ENCODE measurements at regions not wholly inside any gene's neighbourhood (a gene's known extent, or its start where the extent isn't known, plus 50 kb on each side); places are given as distances from the start of the nearest gene placed in this dataset.

GRCh38 chr3:154852515-154852914 is 227.6 kb upstream of the MME start:
- TF ChIP-seq CTCF (IDR thresholded peaks at IDR 0.05 in 4 of 5, conservative IDR thresholded peaks at IDR 0.05 in 1 of 5) (no peak), POLR2A (IDR thresholded peaks at IDR 0.05) (no peak)
- H3K27ac ChIP-seq = no peak overlapping the region
- H3K4me1 ChIP-seq = peaks cover 0 to 3% of the 10 kb centered on the region in 2 donors
- in situ Hi-C loops (cut with MboI; ENCODE audit: low sequenced_read_pairs in 4 of 4) (no loop called here), intact Hi-C loops (cut with DNase I; ENCODE audit: low total_unique reads) (no loop called here)
- no peaks in the 10 kb centered on the region for H3K27me3 ChIP-seq
- H3K36me3 ChIP-seq = no peaks in the 10 kb centered on the region
- DNase-seq (no peak), ATAC-seq (no peak)
- no peaks in the 10 kb centered on the region for H3K9me3 ChIP-seq
- H3K4me3 ChIP-seq = no peak overlapping the region

- Histone ChIP-seq H3K4me1 (no peaks in the 10 kb centered on the region), H3K9me3 (no peaks in the 10 kb centered on the region), H3K27me3 (no peaks in the 10 kb centered on the region), H3K36me3 (no peaks in the 10 kb centered on the region), H3K27ac (no peak overlapping the region), H3K4me3 (no peak overlapping the region)
- no peak for TF ChIP-seq POLR2A (IDR thresholded peaks at IDR 0.05)
- no peak for TF ChIP-seq CTCF (IDR thresholded peaks at IDR 0.05 in 4 of 5, conservative IDR thresholded peaks at IDR 0.05 in 1 of 5)
- ATAC-seq = no peak
- intact Hi-C loops (cut with DNase I; ENCODE audit: low total_unique reads) = no loop called here
- no peak for DNase-seq
- in situ Hi-C loops (cut with MboI; ENCODE audit: low sequenced_read_pairs in 4 of 4) = no loop called here
These were observed 228.5 kb upstream of the MME start for GRCh38 chr3:154851644-154852043.

GRCh38 chr3:154850921-154851320 is 229.2 kb upstream of the MME start:
- ATAC-seq (no peak), DNase-seq (no peak)
- intact Hi-C loops (cut with DNase I; ENCODE audit: low total_unique reads) = no loop called here
- in situ Hi-C loops (cut with MboI; ENCODE audit: low sequenced_read_pairs in 4 of 4) = no loop called here
- no peak for TF ChIP-seq POLR2A (IDR thresholded peaks at IDR 0.05)
- TF ChIP-seq CTCF (IDR thresholded peaks at IDR 0.05 in 4 of 5, conservative IDR thresholded peaks at IDR 0.05 in 1 of 5) = no peak
- H3K4me1 ChIP-seq = no peaks in the 10 kb centered on the region
- no peak overlapping the region for H3K27ac ChIP-seq
- no peak overlapping the region for H3K4me3 ChIP-seq
- H3K9me3 ChIP-seq = no peaks in the 10 kb centered on the region
- H3K36me3 ChIP-seq = no peaks in the 10 kb centered on the region
- no peaks in the 10 kb centered on the region for H3K27me3 ChIP-seq

- TF ChIP-seq POLR2A (IDR thresholded peaks at IDR 0.05) = no peak
- TF ChIP-seq CTCF (IDR thresholded peaks at IDR 0.05 in 4 of 5, conservative IDR thresholded peaks at IDR 0.05 in 1 of 5) = no peak
- DNase-seq (no peak), ATAC-seq (no peak)
- Histone ChIP-seq H3K27ac (no peak overlapping the region), H3K36me3 (no peaks in the 10 kb centered on the region), H3K4me1 (no peaks in the 10 kb centered on the region), H3K9me3 (no peaks in the 10 kb centered on the region), H3K4me3 (no peak overlapping the region), H3K27me3 (no peaks in the 10 kb centered on the region)
- intact Hi-C loops (cut with DNase I; ENCODE audit: low total_unique reads) (no loop called here), in situ Hi-C loops (cut with MboI; ENCODE audit: low sequenced_read_pairs in 4 of 4) (no loop called here)
These were observed 230.7 kb upstream of the MME start for GRCh38 chr3:154849408-154849807.

- intact Hi-C loops (cut with DNase I; ENCODE audit: low total_unique reads) = no loop called here
- ATAC-seq = no peak
These were observed 235.3 kb upstream of the MME start for GRCh38 chr3:154844863-154845262.

More at GRCh38 chr3:154844863-154845262, 235.3 kb upstream of the MME start:
- no peaks in the 10 kb centered on the region for H3K27me3 ChIP-seq
- in situ Hi-C loops (cut with MboI; ENCODE audit: low sequenced_read_pairs in 4 of 4) = no loop called here
- TF ChIP-seq CTCF (IDR thresholded peaks at IDR 0.05 in 4 of 5, conservative IDR thresholded peaks at IDR 0.05 in 1 of 5) = no peak
- TF ChIP-seq POLR2A (IDR thresholded peaks at IDR 0.05) = no peak
- no peak for DNase-seq
- no peak overlapping the region for H3K4me3 ChIP-seq
- H3K9me3 ChIP-seq = no peaks in the 10 kb centered on the region
- no peak overlapping the region for H3K27ac ChIP-seq
- no peaks in the 10 kb centered on the region for H3K4me1 ChIP-seq
- H3K36me3 ChIP-seq = no peaks in the 10 kb centered on the region
